Uterus (tissue), 3 donors: ENCODE measurements at regions not wholly inside any gene's neighbourhood (a gene's known extent, or its start where the extent isn't known, plus 50 kb on each side); places are given as distances from the start of the nearest gene placed in this dataset.

ENCODE experiments used
- DNase-seq, 2 donors: peaks; one replicate each; pipeline ENCODE4 v3.0.0-alpha.2; 2019 to 2020
- H3K27ac ChIP-seq, 2 donors: fragments of 200-600 bp; sonication (generic); 1 replicate in 1 of 2; 2 replicates in 1 of 2; pipeline ENCODE4 v1.5.1; 2016 to 2018
- H3K27me3 ChIP-seq, 2 donors: fragments of 200-600 bp; sonication (generic); one replicate each; pipeline ENCODE4 v1.5.1; 2018 to 2019; ENCODE audit warnings: control low read depth in 1 of 2
- H3K36me3 ChIP-seq, 2 donors: fragments of 200-600 bp; sonication (generic); one replicate each; pipeline ENCODE4 v1.5.1; 2019; ENCODE audit warnings: control low read depth in 1 of 2
- H3K4me1 ChIP-seq, 2 donors: fragments of 200-600 bp; sonication (generic); one replicate each; pipeline ENCODE4 v1.5.1; 2018 to 2019; ENCODE audit warnings: control low read depth in 1 of 2
- H3K4me3 ChIP-seq, 2 donors: fragments of 200-600 bp; sonication (generic); 1 replicate in 1 of 2; 2 replicates in 1 of 2; pipeline ENCODE4 v1.5.1; 2018 to 2019; ENCODE audit warnings: mild to moderate bottlenecking in 1 of 2
- H3K9me3 ChIP-seq, 2 donors: fragments of 200-600 bp; sonication (generic); one replicate each; pipeline ENCODE4 v1.5.1; 2019; ENCODE audit warnings: control low read depth in 1 of 2
- CTCF ChIP-seq, 4 experiments: fragments of 200-600 bp in 2 of 4; fragments of 450-650 bp in 2 of 4; sonication (generic) in 2 of 4; IDR thresholded peaks; one replicate each; pipeline ENCODE4 v1.5.1; 2016 to 2019; ENCODE audit warnings: antibody characterized with exemption in 4 of 4, mild to moderate bottlenecking in 2 of 4, moderate library complexity in 1 of 4
- POLR2A ChIP-seq, 2 donors: fragments of 450-650 bp; IDR thresholded peaks; one replicate each; pipeline ENCODE4 v1.6.1; 2016; ENCODE audit warnings: antibody characterized with exemption in 2 of 2, mild to moderate bottlenecking in 1 of 2, moderate library complexity in 1 of 2
- intact Hi-C: fragments of 100-400 bp; cut with DNase I; formaldehyde crosslinking; loops from one replicate; pipeline ENCODE4 v1.15.1; 2023; ENCODE audit warnings: low total_unique reads
- donor health status: DM: yes; HTN: yes; CAD: no.

- H3K4me1 ChIP-seq = no peaks in the 10 kb centered on the region
- H3K4me3 ChIP-seq = no peak overlapping the region
- H3K36me3 ChIP-seq = no peaks in the 10 kb centered on the region
- intact Hi-C loops = no loop called here
- no peak for DNase-seq
- no peak overlapping the region for H3K27ac ChIP-seq
- H3K9me3 ChIP-seq = no peaks in the 10 kb centered on the region
- no peaks in the 10 kb centered on the region for H3K27me3 ChIP-seq
- TF ChIP-seq CTCF (IDR thresholded peaks at IDR 0.05) (no peak), POLR2A (IDR thresholded peaks at IDR 0.05) (no peak)
Measured at GRCh38 chr14:61226015-61226654, 55.0 kb downstream of the TMEM30B start.

GRCh38 chr14:61225344-61225743 lies 55.8 kb downstream of the TMEM30B start:
- H3K27me3 ChIP-seq = no peaks in the 10 kb centered on the region
- no peaks in the 10 kb centered on the region for H3K4me1 ChIP-seq
- H3K9me3 ChIP-seq = no peaks in the 10 kb centered on the region
- TF ChIP-seq CTCF (IDR thresholded peaks at IDR 0.05) (no peak), POLR2A (IDR thresholded peaks at IDR 0.05) (no peak)
- intact Hi-C loops = no loop called here
- H3K4me3 ChIP-seq = no peak overlapping the region
- H3K36me3 ChIP-seq = no peaks in the 10 kb centered on the region
- H3K27ac ChIP-seq = no peak overlapping the region
- DNase-seq = no peak

- no peak overlapping the region for H3K4me3 ChIP-seq
- H3K27ac ChIP-seq = no peak overlapping the region
- H3K36me3 ChIP-seq = no peaks in the 10 kb centered on the region
- no peaks in the 10 kb centered on the region for H3K9me3 ChIP-seq
- H3K4me1 ChIP-seq = no peaks in the 10 kb centered on the region
- intact Hi-C loops = no loop called here
- H3K27me3 ChIP-seq = no peaks in the 10 kb centered on the region
- TF ChIP-seq CTCF (IDR thresholded peaks at IDR 0.05) = no peak
- no peak for TF ChIP-seq POLR2A (IDR thresholded peaks at IDR 0.05)
- DNase-seq = no peak
Measured at GRCh38 chr14:61223552-61223951, 57.6 kb downstream of the TMEM30B start.

- TF ChIP-seq POLR2A (IDR thresholded peaks at IDR 0.05) (no peak), CTCF (IDR thresholded peaks at IDR 0.05) (no peak)
- Histone ChIP-seq H3K4me3 (no peak overlapping the region), H3K9me3 (no peaks in the 10 kb centered on the region), H3K27ac (no peak overlapping the region), H3K27me3 (no peaks in the 10 kb centered on the region), H3K4me1 (no peaks in the 10 kb centered on the region), H3K36me3 (no peaks in the 10 kb centered on the region)
- DNase-seq = no peak
- intact Hi-C loops = no loop called here
Measured at GRCh38 chr14:61222388-61222787, 58.8 kb downstream of the TMEM30B start.

GRCh38 chr14:61221906-61222305 lies 59.2 kb downstream of the TMEM30B start:
- Histone ChIP-seq H3K27me3 (no peaks in the 10 kb centered on the region), H3K36me3 (no peaks in the 10 kb centered on the region), H3K4me1 (no peaks in the 10 kb centered on the region), H3K27ac (no peak overlapping the region), H3K4me3 (no peak overlapping the region), H3K9me3 (no peaks in the 10 kb centered on the region)
- intact Hi-C loops = no loop called here
- TF ChIP-seq POLR2A (IDR thresholded peaks at IDR 0.05) (no peak), CTCF (IDR thresholded peaks at IDR 0.05) (no peak)
- no peak for DNase-seq
